Epithelial cell of proximal tubule (primary cell): ENCODE measurements at regions not wholly inside any gene's neighbourhood (a gene's known extent, or its start where the extent isn't known, plus 50 kb on each side); places are given as distances from the start of the nearest gene placed in this dataset.

Source experiments
- DNase-seq: peaks from one replicate; pipeline ENCODE4 v3.0.0-alpha.2; 2011; ENCODE audit warnings: low read depth
- H3K4me3 ChIP-seq: 2 replicates; pipeline ENCODE4 v1.5.1; 2011; ENCODE audit warnings: low read depth, mild to moderate bottlenecking, low read length
- TF ChIP-seq, protein P1 (sequence below): conservative IDR thresholded peaks from 2 replicates; pipeline ENCODE4 v1.5.1; 2012; ENCODE audit warnings: low read depth, mild to moderate bottlenecking, low read length

- TF ChIP-seq, protein P1, sequence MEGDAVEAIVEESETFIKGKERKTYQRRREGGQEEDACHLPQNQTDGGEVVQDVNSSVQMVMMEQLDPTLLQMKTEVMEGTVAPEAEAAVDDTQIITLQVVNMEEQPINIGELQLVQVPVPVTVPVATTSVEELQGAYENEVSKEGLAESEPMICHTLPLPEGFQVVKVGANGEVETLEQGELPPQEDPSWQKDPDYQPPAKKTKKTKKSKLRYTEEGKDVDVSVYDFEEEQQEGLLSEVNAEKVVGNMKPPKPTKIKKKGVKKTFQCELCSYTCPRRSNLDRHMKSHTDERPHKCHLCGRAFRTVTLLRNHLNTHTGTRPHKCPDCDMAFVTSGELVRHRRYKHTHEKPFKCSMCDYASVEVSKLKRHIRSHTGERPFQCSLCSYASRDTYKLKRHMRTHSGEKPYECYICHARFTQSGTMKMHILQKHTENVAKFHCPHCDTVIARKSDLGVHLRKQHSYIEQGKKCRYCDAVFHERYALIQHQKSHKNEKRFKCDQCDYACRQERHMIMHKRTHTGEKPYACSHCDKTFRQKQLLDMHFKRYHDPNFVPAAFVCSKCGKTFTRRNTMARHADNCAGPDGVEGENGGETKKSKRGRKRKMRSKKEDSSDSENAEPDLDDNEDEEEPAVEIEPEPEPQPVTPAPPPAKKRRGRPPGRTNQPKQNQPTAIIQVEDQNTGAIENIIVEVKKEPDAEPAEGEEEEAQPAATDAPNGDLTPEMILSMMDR: no peak
- H3K4me3 ChIP-seq: no peak overlapping the region
- no peak for DNase-seq
These were observed 56.8 kb upstream of the GTF3A start for GRCh38 chr13:27367570-27367969.

DNA sequence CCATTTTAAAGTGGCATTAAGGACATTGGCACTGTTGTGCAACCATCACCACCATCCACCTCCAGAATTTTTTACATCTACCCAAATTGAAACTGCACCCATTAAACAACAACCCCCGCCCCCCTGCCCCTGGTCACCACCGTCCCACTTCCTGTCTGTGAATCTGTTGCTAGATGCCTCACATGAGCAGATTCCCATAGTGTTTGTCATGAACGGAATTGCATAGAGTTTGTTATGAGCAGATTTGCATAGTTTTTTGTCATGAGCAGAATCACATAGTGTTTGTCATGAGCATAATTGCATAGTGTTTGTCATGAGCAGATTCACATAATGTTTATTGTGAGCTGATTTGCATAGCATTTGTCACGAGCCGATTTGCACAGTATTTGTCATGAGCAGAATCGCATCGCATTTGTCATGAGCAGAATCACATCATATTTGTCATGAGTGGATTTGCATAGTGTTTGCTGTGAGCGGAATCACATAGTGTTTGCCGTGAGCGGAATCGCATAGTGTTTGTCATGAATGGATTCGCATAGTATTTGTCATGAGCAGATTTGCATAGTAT, 54.0 kb upstream of the GTF3A start:
- TF ChIP-seq, protein P1: no peak
- no peak for DNase-seq
- H3K4me3 ChIP-seq: no peak overlapping the region

DNA sequence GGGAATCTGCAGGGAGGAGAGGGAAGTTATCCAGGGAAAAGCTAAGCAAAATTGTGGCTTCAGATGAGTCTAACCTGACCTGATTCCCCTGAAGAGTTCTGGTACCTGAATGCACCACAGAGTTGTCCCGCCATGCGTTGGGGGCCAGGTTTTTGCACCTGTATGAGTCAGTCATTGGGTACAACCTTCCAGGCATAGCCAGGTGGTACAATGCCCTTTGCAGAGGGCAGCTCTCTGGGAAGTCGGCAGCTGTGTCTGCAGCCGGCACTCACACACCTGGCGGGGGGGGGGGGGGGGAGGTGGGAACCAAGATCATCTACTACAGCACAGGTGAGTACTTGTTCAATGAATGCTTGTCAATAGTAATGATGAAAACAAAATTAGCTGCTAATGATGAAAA, 52.5 kb upstream of the GTF3A start:
- DNase-seq: no peak
- no peak overlapping the region for H3K4me3 ChIP-seq
- TF ChIP-seq, protein P1: no peak

DNA sequence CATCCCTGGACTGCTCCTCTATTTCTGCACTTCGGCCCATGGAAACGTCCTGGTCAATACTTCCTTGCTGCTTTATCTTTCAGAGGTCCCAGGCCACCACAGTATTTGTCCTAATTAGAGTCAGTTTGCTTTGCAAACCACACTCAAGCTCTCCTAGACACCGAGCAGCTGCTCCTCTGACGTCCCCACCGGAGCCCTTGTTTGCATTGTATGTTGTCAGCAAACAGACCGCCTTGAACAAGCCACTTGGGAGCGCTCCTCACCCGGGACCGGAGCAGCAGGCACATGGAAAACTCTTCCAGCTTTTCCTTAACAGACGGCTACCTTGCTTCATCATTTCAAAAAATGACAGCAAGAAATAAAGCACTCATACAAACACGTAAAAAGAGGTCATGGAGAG, 51.5 kb upstream of the GTF3A start:
- TF ChIP-seq, protein P1: no peak
- DNase-seq: no peak
- no peak overlapping the region for H3K4me3 ChIP-seq

DNA sequence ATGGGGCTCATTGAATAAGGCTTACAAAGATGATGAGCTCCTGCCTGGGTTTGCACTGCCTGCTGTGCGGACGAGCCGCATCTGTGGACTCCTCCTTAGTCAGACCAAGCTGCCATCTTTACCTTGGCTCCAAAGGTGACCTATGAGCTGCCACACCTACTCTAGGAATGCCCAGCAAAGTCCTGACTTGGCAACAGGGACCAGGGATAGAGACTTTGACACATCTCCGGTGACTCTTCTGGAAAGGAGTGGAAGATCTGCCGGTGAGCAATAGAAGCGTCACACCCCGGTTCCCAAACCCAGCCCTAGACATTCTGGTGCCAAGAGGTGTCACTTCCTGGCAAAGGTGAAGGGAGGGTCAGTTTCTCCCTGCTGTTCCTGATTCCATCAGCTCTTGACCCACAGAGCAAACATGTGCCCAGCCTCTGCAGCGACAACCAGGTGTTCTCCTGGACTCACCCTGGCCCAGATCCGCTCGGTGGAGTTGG, 50.2 kb upstream of the GTF3A start:
- DNase-seq: no peak
- TF ChIP-seq, protein P1: no peak
- H3K4me3 ChIP-seq: no peak overlapping the region
